Central memory CD8-positive, alpha-beta T cell (primary cell): ENCODE measurements at regions not wholly inside any gene's neighbourhood (a gene's known extent, or its start where the extent isn't known, plus 50 kb on each side); places are given as distances from the start of the nearest gene placed in this dataset.
"Not testable (repeated sequence)": the region's sequence is repeated elsewhere in the genome, so short reads cannot be mapped to it uniquely, and the experiment has no call there.

Source experiments
- ATAC-seq: fragments of 150-1000 bp; cut with Tn5 transposase; replicated peaks from 2 replicates; pipeline ENCODE4 v1.10.0; 2022; ENCODE audit warnings: mild to moderate bottlenecking, moderate FRiP score, moderate number of reproducible peaks; ENCODE audit not compliant: poor library complexity, severe bottlenecking; ENCODE audit errors: extremely low read depth
- DNase-seq, 2 donors: peaks; one replicate each; pipeline ENCODE4 v3.0.0; 2021; ENCODE audit warnings: low spot score in 2 of 2
- H3K27ac Mint-ChIP-seq: one replicate; pipeline ENCODE4 v1.8.0; 2022; ENCODE audit warnings: low read depth, mild to moderate bottlenecking, moderate library complexity, mixed read lengths
- H3K27me3 Mint-ChIP-seq: one replicate; pipeline ENCODE4 v1.8.0; 2022; ENCODE audit warnings: mixed read lengths
- H3K36me3 Mint-ChIP-seq: one replicate; pipeline ENCODE4 v1.8.0; 2022; ENCODE audit warnings: mild to moderate bottlenecking, moderate library complexity, mixed read lengths; ENCODE audit not compliant: insufficient read depth
- H3K4me1 Mint-ChIP-seq: one replicate; pipeline ENCODE4 v1.8.0; 2022; ENCODE audit warnings: mixed read lengths
- H3K4me3 Mint-ChIP-seq: one replicate; pipeline ENCODE4 v1.8.0; 2022; ENCODE audit warnings: mild to moderate bottlenecking, moderate library complexity, mixed read lengths
- H3K9me3 Mint-ChIP-seq: one replicate; pipeline ENCODE4 v1.8.0; 2022; ENCODE audit warnings: mixed read lengths

GRCh38 chr9:42365244-42365945, 181.9 kb downstream of the SPATA31A6 start:
- H3K36me3 Mint-ChIP-seq, ATAC-seq, H3K4me3 Mint-ChIP-seq, DNase-seq, H3K27me3 Mint-ChIP-seq, H3K9me3 Mint-ChIP-seq, H3K27ac Mint-ChIP-seq, H3K4me1 Mint-ChIP-seq: not testable (repeated sequence)

GRCh38 chr9:42368279-42368881, 184.9 kb downstream of the SPATA31A6 start:
- not testable (repeated sequence) for H3K4me3 Mint-ChIP-seq, H3K27me3 Mint-ChIP-seq, H3K9me3 Mint-ChIP-seq, H3K4me1 Mint-ChIP-seq, DNase-seq, H3K36me3 Mint-ChIP-seq, H3K27ac Mint-ChIP-seq, ATAC-seq

GRCh38 chr9:42370172-42370571, 186.7 kb downstream of the SPATA31A6 start:
- H3K27ac Mint-ChIP-seq, H3K36me3 Mint-ChIP-seq, H3K4me1 Mint-ChIP-seq, H3K4me3 Mint-ChIP-seq, H3K9me3 Mint-ChIP-seq, ATAC-seq, DNase-seq, H3K27me3 Mint-ChIP-seq: not testable (repeated sequence)

- not testable (repeated sequence) for H3K4me1 Mint-ChIP-seq, H3K4me3 Mint-ChIP-seq, ATAC-seq, DNase-seq, H3K36me3 Mint-ChIP-seq, H3K27ac Mint-ChIP-seq, H3K27me3 Mint-ChIP-seq, H3K9me3 Mint-ChIP-seq
These were observed 188.0 kb downstream of the SPATA31A6 start for GRCh38 chr9:42371417-42371816.

- not testable (repeated sequence) for H3K36me3 Mint-ChIP-seq, H3K4me1 Mint-ChIP-seq, H3K9me3 Mint-ChIP-seq, H3K27me3 Mint-ChIP-seq, H3K27ac Mint-ChIP-seq, ATAC-seq, DNase-seq, H3K4me3 Mint-ChIP-seq
These were observed 194.3 kb downstream of the SPATA31A6 start for GRCh38 chr9:42377530-42378417.

GRCh38 chr9:42378418-42378815, 195.0 kb downstream of the SPATA31A6 start:
- H3K36me3 Mint-ChIP-seq, result no peaks in the 10 kb centered on the region
- no peak overlapping the region for H3K4me3 Mint-ChIP-seq
- DNase-seq (no peak), ATAC-seq (no peak)
- peaks cover 5% of the 10 kb centered on the region for H3K9me3 Mint-ChIP-seq
- H3K27ac Mint-ChIP-seq, result no peak overlapping the region
- no peaks in the 10 kb centered on the region for H3K4me1 Mint-ChIP-seq
- no peaks in the 10 kb centered on the region for H3K27me3 Mint-ChIP-seq

GRCh38 chr9:42379602-42380001, 196.1 kb downstream of the SPATA31A6 start:
- H3K27me3 Mint-ChIP-seq, H3K9me3 Mint-ChIP-seq, DNase-seq, H3K27ac Mint-ChIP-seq, ATAC-seq, H3K4me3 Mint-ChIP-seq, H3K36me3 Mint-ChIP-seq, H3K4me1 Mint-ChIP-seq: not testable (repeated sequence)

- not testable (repeated sequence) for H3K4me3 Mint-ChIP-seq, DNase-seq, ATAC-seq, H3K27me3 Mint-ChIP-seq, H3K36me3 Mint-ChIP-seq, H3K4me1 Mint-ChIP-seq, H3K27ac Mint-ChIP-seq, H3K9me3 Mint-ChIP-seq
These were observed 201.1 kb downstream of the SPATA31A6 start for GRCh38 chr9:42384585-42384984.

GRCh38 chr9:42385574-42386120, 202.2 kb downstream of the SPATA31A6 start:
- not testable (repeated sequence) for ATAC-seq, H3K9me3 Mint-ChIP-seq, H3K4me1 Mint-ChIP-seq, H3K27ac Mint-ChIP-seq, H3K4me3 Mint-ChIP-seq, H3K27me3 Mint-ChIP-seq, H3K36me3 Mint-ChIP-seq, DNase-seq

- H3K36me3 Mint-ChIP-seq, result no peaks in the 10 kb centered on the region
- H3K4me1 Mint-ChIP-seq, result no peaks in the 10 kb centered on the region
- H3K9me3 Mint-ChIP-seq, result no peaks in the 10 kb centered on the region
- ATAC-seq (no peak), DNase-seq (no peak)
- H3K27me3 Mint-ChIP-seq, result no peaks in the 10 kb centered on the region
- no peak overlapping the region for H3K27ac Mint-ChIP-seq
- H3K4me3 Mint-ChIP-seq, result no peak overlapping the region
These were observed 203.0 kb downstream of the SPATA31A6 start for GRCh38 chr9:42386477-42386876.

- Mint-ChIP-seq H3K4me1 (no peaks in the 10 kb centered on the region), H3K27ac (no peak overlapping the region), H3K4me3 (no peak overlapping the region), H3K27me3 (no peaks in the 10 kb centered on the region), H3K9me3 (no peaks in the 10 kb centered on the region), H3K36me3 (no peaks in the 10 kb centered on the region)
- no peak for ATAC-seq
- DNase-seq, result no peak
These were observed 204.8 kb downstream of the SPATA31A6 start for GRCh38 chr9:42388146-42388690.

GRCh38 chr9:42388846-42389245, 205.4 kb downstream of the SPATA31A6 start:
- no peak for ATAC-seq
- H3K36me3 Mint-ChIP-seq, result no peaks in the 10 kb centered on the region
- H3K9me3 Mint-ChIP-seq, result no peaks in the 10 kb centered on the region

More at GRCh38 chr9:42388846-42389245, 205.4 kb downstream of the SPATA31A6 start:
- DNase-seq, result no peak
- Mint-ChIP-seq H3K4me3 (no peak overlapping the region), H3K27ac (no peak overlapping the region), H3K27me3 (no peaks in the 10 kb centered on the region), H3K4me1 (no peaks in the 10 kb centered on the region)
